Liver (tissue), 8 donors: ENCODE measurements at regions not wholly inside any gene's neighbourhood (a gene's known extent, or its start where the extent isn't known, plus 50 kb on each side); places are given as distances from the start of the nearest gene placed in this dataset.

Source experiments
- DNase-seq: peaks from one replicate; pipeline ENCODE4 v3.0.0-alpha.2; 2017; ENCODE audit warnings: low spot score
- H3K27ac ChIP-seq, 2 donors: one replicate each; pipeline ENCODE4 v1.7.0; 2013; ENCODE audit warnings: inconsistent platforms in 2 of 2, low read length in 2 of 2, control low read depth in 1 of 2, low read depth in 1 of 2, mild to moderate bottlenecking in 1 of 2
- H3K27me3 ChIP-seq, 4 donors: one replicate each; pipeline versions ENCODE4 v1.6.1 to v1.7.0; 2013; ENCODE audit warnings: low read length in 3 of 4, inconsistent platforms in 1 of 4, mild to moderate bottlenecking in 1 of 4, moderate library complexity in 1 of 4; ENCODE audit not compliant: control insufficient read depth in 4 of 4, insufficient read depth in 4 of 4
- H3K36me3 ChIP-seq, 4 donors: one replicate each; pipeline versions ENCODE4 v1.6.1 to v1.7.0; 2013; ENCODE audit warnings: low read length in 3 of 4, mild to moderate bottlenecking in 3 of 4, low read depth in 1 of 4, moderate library complexity in 1 of 4; ENCODE audit not compliant: control insufficient read depth in 4 of 4, insufficient read depth in 3 of 4
- H3K4me1 ChIP-seq, 4 donors: one replicate each; pipeline versions ENCODE4 v1.6.1 to v1.7.0; 2013; ENCODE audit warnings: low read length in 3 of 4, mild to moderate bottlenecking in 3 of 4, moderate library complexity in 1 of 4; ENCODE audit not compliant: control insufficient read depth in 4 of 4, insufficient read depth in 4 of 4
- H3K4me3 ChIP-seq, 3 donors: one replicate each; pipeline versions ENCODE4 v1.6.1 to v1.7.0; 2013; ENCODE audit warnings: low read length in 3 of 3, control low read depth in 1 of 3, low read depth in 1 of 3, mild to moderate bottlenecking in 1 of 3
- H3K9ac ChIP-seq, 2 donors: one replicate each; pipeline ENCODE4 v1.7.0; 2013; ENCODE audit warnings: low read length in 2 of 2, mild to moderate bottlenecking in 2 of 2, moderate library complexity in 2 of 2, control low read depth in 1 of 2, low read depth in 1 of 2
- H3K9me3 ChIP-seq, 4 donors: one replicate each; pipeline versions ENCODE4 v1.6.1 to v1.7.0; 2013; ENCODE audit warnings: low read length in 3 of 4; ENCODE audit not compliant: control insufficient read depth in 4 of 4
- EGR1 ChIP-seq, 2 donors: IDR thresholded peaks; 2 replicates each; pipeline ENCODE4 v1.6.1; 2016 to 2018; ENCODE audit warnings: antibody characterized with exemption in 2 of 2, low read depth in 2 of 2
- FOXA2 ChIP-seq: IDR thresholded peaks from 2 replicates; pipeline ENCODE4 v1.6.1; 2016; ENCODE audit warnings: antibody characterized with exemption
- HNF4A ChIP-seq, 2 donors: conservative IDR thresholded peaks; 2 replicates each; pipeline ENCODE4 v1.6.1; 2016; ENCODE audit warnings: antibody characterized with exemption in 2 of 2, mild to moderate bottlenecking in 2 of 2
- HNF4G ChIP-seq: IDR thresholded peaks from 2 replicates; pipeline ENCODE4 v1.6.1; 2016; ENCODE audit warnings: antibody characterized with exemption
- JUND ChIP-seq, 2 donors: IDR thresholded peaks; 2 replicates each; pipeline ENCODE4 v1.6.1; 2016; ENCODE audit warnings: antibody characterized with exemption in 2 of 2
- MAX ChIP-seq: IDR thresholded peaks from 2 replicates; pipeline ENCODE4 v1.6.1; 2016; ENCODE audit warnings: antibody characterized with exemption
- RAD21 ChIP-seq, 2 donors: IDR thresholded peaks; 2 replicates each; pipeline ENCODE4 v1.6.1; 2016; ENCODE audit warnings: antibody characterized with exemption in 2 of 2, mild to moderate bottlenecking in 2 of 2
- REST ChIP-seq: IDR thresholded peaks from 2 replicates; pipeline ENCODE4 v1.6.1; 2016; ENCODE audit warnings: antibody characterized with exemption, mild to moderate bottlenecking
- SP1 ChIP-seq: IDR thresholded peaks from 2 replicates; pipeline ENCODE4 v1.6.1; 2018; ENCODE audit warnings: antibody characterized with exemption, mild to moderate bottlenecking
- TAF1 ChIP-seq: conservative IDR thresholded peaks from 2 replicates; pipeline ENCODE4 v1.6.1; 2016; ENCODE audit warnings: antibody characterized with exemption, mild to moderate bottlenecking
- YY1 ChIP-seq: IDR thresholded peaks from 2 replicates; pipeline ENCODE4 v1.6.1; 2016; ENCODE audit warnings: antibody characterized with exemption, mild to moderate bottlenecking
- WGBS: extraction: QIAGEN DNeasy Blood & Tissue Kit; methylation state at CpG from one replicate; pipeline ENCODE4 v1.1.7; 2013; 5-methylcytosine and 5-hydroxymethylcytosine counted together
- TF ChIP-seq, protein P1 (sequence below): IDR thresholded peaks from 2 replicates; pipeline ENCODE4 v1.6.1; 2016; ENCODE audit warnings: antibody characterized with exemption
- TF ChIP-seq, protein P2 (sequence below): fragments of 150-350 bp; IDR thresholded peaks from 2 replicates; pipeline ENCODE4 v1.5.1; 2017; ENCODE audit warnings: improper control_type of control experiment, low read depth, low read length; ENCODE audit not compliant: missing input control
- TF ChIP-seq, protein P3 (sequence below): IDR thresholded peaks from 2 replicates; pipeline ENCODE4 v1.6.1; 2016; ENCODE audit warnings: antibody characterized with exemption
- donor health status: healthy.
- donor health status: healthy.
- donor health status: healthy.
- donor health status: healthy.
- donor health status: healthy.

- WGBS = 72% methylated on average over 1 of the region's 1 CpG
- H3K9me3 ChIP-seq = peaks cover 0 to 1% (median 0%) of the 10 kb centered on the region in 4 donors
- H3K27ac ChIP-seq = no peak overlapping the region
- H3K4me1 ChIP-seq = no peaks in the 10 kb centered on the region
- no peak overlapping the region for H3K9ac ChIP-seq
- TF ChIP-seq HNF4A (conservative IDR thresholded peaks at IDR 0.05) (no peak), MAX (no peak), JUND (IDR thresholded peaks at IDR 0.05) (no peak), SP1 (no peak), HNF4G (no peak), FOXA2 (no peak), TAF1 (no peak), REST (no peak), YY1 (no peak)
- TF ChIP-seq, protein P1, sequence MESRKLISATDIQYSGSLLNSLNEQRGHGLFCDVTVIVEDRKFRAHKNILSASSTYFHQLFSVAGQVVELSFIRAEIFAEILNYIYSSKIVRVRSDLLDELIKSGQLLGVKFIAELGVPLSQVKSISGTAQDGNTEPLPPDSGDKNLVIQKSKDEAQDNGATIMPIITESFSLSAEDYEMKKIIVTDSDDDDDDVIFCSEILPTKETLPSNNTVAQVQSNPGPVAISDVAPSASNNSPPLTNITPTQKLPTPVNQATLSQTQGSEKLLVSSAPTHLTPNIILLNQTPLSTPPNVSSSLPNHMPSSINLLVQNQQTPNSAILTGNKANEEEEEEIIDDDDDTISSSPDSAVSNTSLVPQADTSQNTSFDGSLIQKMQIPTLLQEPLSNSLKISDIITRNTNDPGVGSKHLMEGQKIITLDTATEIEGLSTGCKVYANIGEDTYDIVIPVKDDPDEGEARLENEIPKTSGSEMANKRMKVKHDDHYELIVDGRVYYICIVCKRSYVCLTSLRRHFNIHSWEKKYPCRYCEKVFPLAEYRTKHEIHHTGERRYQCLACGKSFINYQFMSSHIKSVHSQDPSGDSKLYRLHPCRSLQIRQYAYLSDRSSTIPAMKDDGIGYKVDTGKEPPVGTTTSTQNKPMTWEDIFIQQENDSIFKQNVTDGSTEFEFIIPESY = no peak
- TF ChIP-seq, protein P2, sequence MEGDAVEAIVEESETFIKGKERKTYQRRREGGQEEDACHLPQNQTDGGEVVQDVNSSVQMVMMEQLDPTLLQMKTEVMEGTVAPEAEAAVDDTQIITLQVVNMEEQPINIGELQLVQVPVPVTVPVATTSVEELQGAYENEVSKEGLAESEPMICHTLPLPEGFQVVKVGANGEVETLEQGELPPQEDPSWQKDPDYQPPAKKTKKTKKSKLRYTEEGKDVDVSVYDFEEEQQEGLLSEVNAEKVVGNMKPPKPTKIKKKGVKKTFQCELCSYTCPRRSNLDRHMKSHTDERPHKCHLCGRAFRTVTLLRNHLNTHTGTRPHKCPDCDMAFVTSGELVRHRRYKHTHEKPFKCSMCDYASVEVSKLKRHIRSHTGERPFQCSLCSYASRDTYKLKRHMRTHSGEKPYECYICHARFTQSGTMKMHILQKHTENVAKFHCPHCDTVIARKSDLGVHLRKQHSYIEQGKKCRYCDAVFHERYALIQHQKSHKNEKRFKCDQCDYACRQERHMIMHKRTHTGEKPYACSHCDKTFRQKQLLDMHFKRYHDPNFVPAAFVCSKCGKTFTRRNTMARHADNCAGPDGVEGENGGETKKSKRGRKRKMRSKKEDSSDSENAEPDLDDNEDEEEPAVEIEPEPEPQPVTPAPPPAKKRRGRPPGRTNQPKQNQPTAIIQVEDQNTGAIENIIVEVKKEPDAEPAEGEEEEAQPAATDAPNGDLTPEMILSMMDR = no peak
- no peaks in the 10 kb centered on the region for H3K36me3 ChIP-seq
- DNase-seq = no peak
- H3K4me3 ChIP-seq = no peak overlapping the region
- H3K27me3 ChIP-seq = no peaks in the 10 kb centered on the region
Observed at GRCh38 chr6:68087399-68088133, 547.5 kb upstream of the ADGRB3 start.

DNA sequence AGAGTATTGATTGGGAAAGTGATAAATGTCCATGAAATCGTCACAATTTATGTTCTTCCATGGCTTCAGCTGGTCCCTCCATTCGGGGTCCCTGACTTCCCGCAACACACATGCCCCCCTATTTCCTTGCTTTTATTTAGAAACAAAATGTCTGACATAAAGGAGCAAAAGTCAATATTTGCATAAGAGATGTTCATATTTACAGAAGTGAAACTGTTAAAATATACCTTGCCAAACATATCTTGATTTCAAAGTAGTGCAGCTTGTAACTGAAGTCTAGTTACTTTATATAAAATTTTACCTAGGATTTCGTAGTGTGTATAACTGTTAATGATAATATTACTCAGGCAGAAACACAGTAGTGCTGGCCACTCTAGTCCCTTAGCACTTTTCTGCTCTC is 548.9 kb upstream of the ADGRB3 start:
- 77% methylated on average over 4 of the region's 4 CpGs for WGBS
- Histone ChIP-seq H3K9me3 (peaks cover 0 to 1% (median 0%) of the 10 kb centered on the region in 4 donors), H3K4me1 (no peaks in the 10 kb centered on the region), H3K27ac (no peak overlapping the region), H3K36me3 (no peaks in the 10 kb centered on the region), H3K27me3 (no peaks in the 10 kb centered on the region), H3K4me3 (no peak overlapping the region), H3K9ac (no peak overlapping the region)
- DNase-seq = no peak
- TF ChIP-seq, protein P1 = no peak
- TF ChIP-seq, protein P2 = no peak
- TF ChIP-seq, protein P3, sequence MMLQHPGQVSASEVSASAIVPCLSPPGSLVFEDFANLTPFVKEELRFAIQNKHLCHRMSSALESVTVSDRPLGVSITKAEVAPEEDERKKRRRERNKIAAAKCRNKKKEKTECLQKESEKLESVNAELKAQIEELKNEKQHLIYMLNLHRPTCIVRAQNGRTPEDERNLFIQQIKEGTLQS = no peak
- no peak for TF ChIP-seq RAD21 (IDR thresholded peaks at IDR 0.05)
- no peak for TF ChIP-seq JUND (IDR thresholded peaks at IDR 0.05)
- TF ChIP-seq EGR1 (IDR thresholded peaks at IDR 0.05; ENCODE audit: low read depth in 2 of 2) = no peak
- TF ChIP-seq HNF4A (conservative IDR thresholded peaks at IDR 0.05) = no peak
- no peak for TF ChIP-seq REST
- no peak for TF ChIP-seq YY1
- TF ChIP-seq FOXA2 = no peak
